ENCODE measurements at regions not wholly inside any gene's neighbourhood (a gene's known extent, or its start where the extent isn't known, plus 50 kb on each side); places are given as distances from the start of the nearest gene placed in this dataset.

- intact Hi-C loops (cut with micrococcal nuclease), result no loop called here
- Histone ChIP-seq H3K4me3 (replicated peaks in 1 of 2; ENCODE audit: low read depth in 1 of 2, low read length in 2 of 2) (no peak overlapping the region), H3K27me3 (ENCODE audit: insufficient read depth, low read length) (peaks cover 100% of the 10 kb centered on the region), H3K36me3 (ENCODE audit: control insufficient read depth in 1 of 2, insufficient read depth in 2 of 2, low read length in 2 of 2) (no peaks in the 10 kb centered on the region), H3K9ac (ENCODE audit: low read length) (no peak overlapping the region), H2AFZ (ENCODE audit: low read depth, low read length, poor library complexity, severe bottlenecking) (no peak overlapping the region), H3K4me2 (ENCODE audit: low read length) (no peak overlapping the region), H3K4me1 (ENCODE audit: control insufficient read depth in 1 of 2, insufficient read depth in 2 of 2, low read length in 2 of 2) (no peaks in the 10 kb centered on the region), H3K9me2 (ENCODE audit: insufficient read depth) (no peaks in the 10 kb centered on the region), H4K20me1 (ENCODE audit: insufficient read depth) (no peaks in the 10 kb centered on the region), H3K9me3 (ENCODE audit: control insufficient read depth in 1 of 2, insufficient read depth in 1 of 2, low read depth in 1 of 2, low read length in 2 of 2) (no peaks in the 10 kb centered on the region), H3K79me2 (ENCODE audit: insufficient read depth, low read length) (no peaks in the 10 kb centered on the region), H3K27ac (ENCODE audit: low read depth, low read length) (no peak overlapping the region)
- ATAC-seq (no peak), DNase-seq (ENCODE audit: low read depth, low spot score) (no peak)
- ChIA-PET CTCF (interaction anchor here (1.2 kb wide), 1 partner anchor 61 kb away, joined by 4 read pairs; no protein-coding TSS in a partner anchor), POLR2A (no interaction called here), RAD21 (ENCODE audit: low non-redundant PET in 1 of 2, low total read pairs in 2 of 2, uncharacterized antibody in 2 of 2, unreplicated experiment in 2 of 2) (no interaction called here)
- no TSS peak for BruUV-seq (replicated peaks)
- TF ChIP-seq POLR2A (IDR thresholded peaks at IDR 0.05; ENCODE audit: borderline replicate concordance, extremely low read depth, insufficient read depth, insufficient read length), result no peak
- no peak for TF ChIP-seq EZH2 (IDR thresholded peaks at IDR 0.05)
- TF ChIP-seq ZFX (IDR thresholded peaks at IDR 0.05), result no peak
- no peak for TF ChIP-seq REST (IDR thresholded peaks at IDR 0.05; ENCODE audit: low read depth)
- no peak for TF ChIP-seq ZNF274 (IDR thresholded peaks at IDR 0.05; ENCODE audit: low read depth, low read length)
- no peak for TF ChIP-seq EGR1 (IDR thresholded peaks at IDR 0.05; ENCODE audit: low read depth)
- no peak for TF ChIP-seq CBX3 (IDR thresholded peaks at IDR 0.05; ENCODE audit: low read depth)
- no peak for TF ChIP-seq JUND (IDR thresholded peaks at IDR 0.05)
- no peak for TF ChIP-seq YY1 (IDR thresholded peaks at IDR 0.05; ENCODE audit: extremely low read depth, insufficient replicate concordance, low read depth, low read length)
- TF ChIP-seq POLR2AphosphoS5 (IDR thresholded peaks at IDR 0.05; ENCODE audit: low read depth, low read length), result no peak
- TF ChIP-seq ATF3 (IDR thresholded peaks at IDR 0.05), result no peak
- no peak for TF ChIP-seq RAD21 (IDR thresholded peaks at IDR 0.05; ENCODE audit: low read depth)
- TF ChIP-seq CEBPB (IDR thresholded peaks at IDR 0.05; ENCODE audit: low read depth), result no peak
- TF ChIP-seq SIN3A (IDR thresholded peaks at IDR 0.05; ENCODE audit: low read depth), result no peak
- TF ChIP-seq FOSL1 (IDR thresholded peaks at IDR 0.05; ENCODE audit: low read depth), result no peak
- no peak for TF ChIP-seq MAX (IDR thresholded peaks at IDR 0.05)
- TF ChIP-seq SRF (IDR thresholded peaks at IDR 0.05; ENCODE audit: low read depth), result no peak
Measured at GRCh38 chr16:86191663-86192062, 292.7 kb downstream of the IRF8 start.
